Loucy (cell line): ENCODE measurements at regions not wholly inside any gene's neighbourhood (a gene's known extent, or its start where the extent isn't known, plus 50 kb on each side); places are given as distances from the start of the nearest gene placed in this dataset.

ENCODE experiments used
- H2AFZ ChIP-seq: fragments of 200-600 bp; sonication (generic); 2 replicates; pipeline ENCODE4 v1.6.0; 2016; ENCODE audit warnings: antibody characterized with exemption, mild to moderate bottlenecking, low read length, moderate library complexity
- H3F3A ChIP-seq: fragments of 200-600 bp; 2 replicates; pipeline ENCODE4 v1.6.0; 2016; ENCODE audit warnings: antibody characterized with exemption, low read depth, mild to moderate bottlenecking
- H3K27me3 ChIP-seq: fragments of 200-600 bp; sonication (generic); 2 replicates; pipeline ENCODE4 v1.6.1; 2014; ENCODE audit warnings: low read length, mild to moderate bottlenecking; ENCODE audit not compliant: insufficient read depth, poor library complexity, severe bottlenecking
- H3K36me3 ChIP-seq: fragments of 200-600 bp; sonication (generic); 2 replicates; pipeline ENCODE4 v1.6.1; 2016; ENCODE audit warnings: low read length; ENCODE audit not compliant: insufficient read depth
- H3K4me1 ChIP-seq: fragments of 200-600 bp; sonication (generic); 2 replicates; pipeline ENCODE4 v1.5.1; 2014; ENCODE audit warnings: low read length, mild to moderate bottlenecking; ENCODE audit not compliant: insufficient read depth, poor library complexity, severe bottlenecking
- H3K4me2 ChIP-seq: fragments of 200-600 bp; sonication (generic); 2 replicates; pipeline ENCODE4 v1.6.0; 2014; ENCODE audit warnings: antibody characterized with exemption, low read length, low read depth, mild to moderate bottlenecking; ENCODE audit not compliant: poor library complexity, severe bottlenecking
- H3K4me3 ChIP-seq: fragments of 200-600 bp; sonication (generic); 2 replicates; pipeline ENCODE4 v1.5.1; 2014; ENCODE audit warnings: low read length, mild to moderate bottlenecking, mixed read lengths; ENCODE audit not compliant: poor library complexity, severe bottlenecking
- H3K79me2 ChIP-seq: fragments of 200-600 bp; sonication (generic); 2 replicates; pipeline ENCODE4 v1.6.1; 2014; ENCODE audit warnings: low read length; ENCODE audit not compliant: insufficient read depth
- H3K9ac ChIP-seq: fragments of 200-600 bp; sonication (generic); 2 replicates; pipeline ENCODE4 v1.6.0; 2014; ENCODE audit warnings: mild to moderate bottlenecking, low read depth, low read length, moderate library complexity; ENCODE audit not compliant: poor library complexity, severe bottlenecking
- H3K9me2 ChIP-seq: fragments of 200-600 bp; sonication (generic); replicated peaks from 2 replicates; pipeline ENCODE4 v1.6.1; 2016; ENCODE audit warnings: low read depth, low read length, mixed read lengths
- H3K9me3 ChIP-seq: fragments of 200-600 bp; sonication (generic); 2 replicates; pipeline ENCODE4 v1.6.1; 2014; ENCODE audit warnings: mild to moderate bottlenecking, antibody characterized with exemption, low read length, low read depth; ENCODE audit not compliant: insufficient read depth
- H4K20me1 ChIP-seq: fragments of 200-600 bp; sonication (generic); 2 replicates; pipeline ENCODE4 v1.6.0; 2014; ENCODE audit warnings: antibody characterized with exemption, low read length, mild to moderate bottlenecking; ENCODE audit not compliant: insufficient read depth, poor library complexity, severe bottlenecking
- EZH2phosphoT487 ChIP-seq: fragments of 200-600 bp; IDR thresholded peaks from 2 replicates; pipeline ENCODE4 v1.6.1; 2018; ENCODE audit warnings: antibody characterized with exemption, mild to moderate bottlenecking, moderate library complexity, borderline replicate concordance
- TF ChIP-seq, protein P1 (sequence below): fragments of 200-600 bp; sonication (generic); conservative IDR thresholded peaks from 2 replicates; pipeline ENCODE4 v1.5.1; 2014; ENCODE audit warnings: mild to moderate bottlenecking, antibody characterized with exemption, low read length

DNA sequence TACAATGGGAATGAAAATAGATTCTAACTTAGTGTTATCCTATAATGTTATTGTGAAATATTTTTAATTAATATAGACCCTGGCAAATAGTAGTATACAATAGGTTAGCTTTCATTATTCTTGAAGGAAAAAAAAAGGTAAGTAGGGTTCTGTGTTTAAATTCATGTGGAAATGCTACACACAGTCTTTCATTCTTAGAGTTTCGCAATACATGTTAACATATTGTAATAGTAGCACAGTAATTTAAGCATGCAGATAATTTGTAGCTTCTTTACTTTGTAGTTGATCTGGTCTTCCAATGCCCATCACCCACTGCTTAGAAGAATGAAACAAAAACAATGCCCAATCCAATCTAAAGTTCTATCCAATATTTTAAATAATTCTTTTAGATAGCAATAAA lies 54.8 kb upstream of the MSTN start:
- no peak overlapping the region for H3K4me3 ChIP-seq
- H4K20me1 ChIP-seq: no peaks in the 10 kb centered on the region
- H3F3A ChIP-seq: no peaks in the 10 kb centered on the region
- no peaks in the 10 kb centered on the region for H3K36me3 ChIP-seq
- H2AFZ ChIP-seq: no peak overlapping the region
- H3K27me3 ChIP-seq: no peaks in the 10 kb centered on the region
- H3K4me2 ChIP-seq: no peak overlapping the region
- no peak overlapping the region for H3K9ac ChIP-seq
- TF ChIP-seq, protein P1, sequence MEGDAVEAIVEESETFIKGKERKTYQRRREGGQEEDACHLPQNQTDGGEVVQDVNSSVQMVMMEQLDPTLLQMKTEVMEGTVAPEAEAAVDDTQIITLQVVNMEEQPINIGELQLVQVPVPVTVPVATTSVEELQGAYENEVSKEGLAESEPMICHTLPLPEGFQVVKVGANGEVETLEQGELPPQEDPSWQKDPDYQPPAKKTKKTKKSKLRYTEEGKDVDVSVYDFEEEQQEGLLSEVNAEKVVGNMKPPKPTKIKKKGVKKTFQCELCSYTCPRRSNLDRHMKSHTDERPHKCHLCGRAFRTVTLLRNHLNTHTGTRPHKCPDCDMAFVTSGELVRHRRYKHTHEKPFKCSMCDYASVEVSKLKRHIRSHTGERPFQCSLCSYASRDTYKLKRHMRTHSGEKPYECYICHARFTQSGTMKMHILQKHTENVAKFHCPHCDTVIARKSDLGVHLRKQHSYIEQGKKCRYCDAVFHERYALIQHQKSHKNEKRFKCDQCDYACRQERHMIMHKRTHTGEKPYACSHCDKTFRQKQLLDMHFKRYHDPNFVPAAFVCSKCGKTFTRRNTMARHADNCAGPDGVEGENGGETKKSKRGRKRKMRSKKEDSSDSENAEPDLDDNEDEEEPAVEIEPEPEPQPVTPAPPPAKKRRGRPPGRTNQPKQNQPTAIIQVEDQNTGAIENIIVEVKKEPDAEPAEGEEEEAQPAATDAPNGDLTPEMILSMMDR: no peak
- TF ChIP-seq EZH2phosphoT487: no peak
- H3K79me2 ChIP-seq: no peaks in the 10 kb centered on the region
- H3K9me3 ChIP-seq: no peaks in the 10 kb centered on the region
- H3K4me1 ChIP-seq: no peaks in the 10 kb centered on the region
- no peaks in the 10 kb centered on the region for H3K9me2 ChIP-seq

DNA sequence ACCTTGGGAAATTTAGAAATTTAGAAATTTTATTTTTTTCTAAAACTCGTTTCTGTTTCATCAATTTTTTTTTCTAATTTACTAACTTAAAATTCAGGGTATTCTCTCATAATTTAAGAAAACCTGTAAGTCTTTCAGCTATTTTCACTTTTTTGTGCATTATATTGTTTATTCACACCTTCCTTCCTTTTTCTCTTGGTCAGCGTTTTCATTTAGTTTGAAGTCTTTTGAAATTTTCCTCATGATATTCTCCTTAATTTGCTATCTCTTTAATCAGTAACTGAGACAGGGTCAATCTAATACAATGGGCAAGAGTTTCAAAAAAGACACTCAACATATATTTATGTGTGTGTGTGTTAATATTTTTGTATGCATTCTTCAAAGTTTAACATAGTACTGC lies 50.5 kb upstream of the MSTN start:
- Histone ChIP-seq H3F3A (no peaks in the 10 kb centered on the region), H3K27me3 (no peaks in the 10 kb centered on the region), H4K20me1 (no peaks in the 10 kb centered on the region), H3K9me2 (no peaks in the 10 kb centered on the region), H3K4me2 (no peak overlapping the region), H3K4me1 (no peaks in the 10 kb centered on the region), H2AFZ (no peak overlapping the region), H3K4me3 (no peak overlapping the region), H3K9me3 (no peaks in the 10 kb centered on the region), H3K9ac (no peak overlapping the region), H3K79me2 (no peaks in the 10 kb centered on the region), H3K36me3 (no peaks in the 10 kb centered on the region)
- no peak for TF ChIP-seq EZH2phosphoT487
- TF ChIP-seq, protein P1: no peak
